Activated naive CD8-positive, alpha-beta T cell treated with anti-CD3 and anti-CD28 coated beads, Interleukin-2, amount 50 U/mL, for 24 hours (primary cell): ENCODE measurements at regions not wholly inside any gene's neighbourhood (a gene's known extent, or its start where the extent isn't known, plus 50 kb on each side); places are given as distances from the start of the nearest gene placed in this dataset.

Experiments
- ATAC-seq: fragments of 150-1000 bp; cut with Tn5 transposase; one replicate; pipeline ENCODE4 v1.10.0; 2021
- DNase-seq: peaks from one replicate; pipeline ENCODE4 v3.0.0; 2021
- H3K27ac Mint-ChIP-seq: one replicate; pipeline ENCODE4 v1.8.0; 2021; ENCODE audit warnings: mild to moderate bottlenecking, mixed read lengths
- H3K27me3 Mint-ChIP-seq: one replicate; pipeline ENCODE4 v1.8.0; 2021; ENCODE audit warnings: mixed read lengths
- H3K36me3 Mint-ChIP-seq: one replicate; pipeline ENCODE4 v1.8.0; 2021; ENCODE audit warnings: low read depth, mixed read lengths
- H3K4me1 Mint-ChIP-seq: one replicate; pipeline ENCODE4 v1.8.0; 2021; ENCODE audit warnings: mixed read lengths
- H3K4me3 Mint-ChIP-seq: one replicate; pipeline ENCODE4 v1.8.0; 2021; ENCODE audit warnings: mild to moderate bottlenecking, moderate library complexity, mixed read lengths
- H3K9me3 Mint-ChIP-seq: one replicate; pipeline ENCODE4 v1.8.0; 2021; ENCODE audit warnings: mixed read lengths

DNA sequence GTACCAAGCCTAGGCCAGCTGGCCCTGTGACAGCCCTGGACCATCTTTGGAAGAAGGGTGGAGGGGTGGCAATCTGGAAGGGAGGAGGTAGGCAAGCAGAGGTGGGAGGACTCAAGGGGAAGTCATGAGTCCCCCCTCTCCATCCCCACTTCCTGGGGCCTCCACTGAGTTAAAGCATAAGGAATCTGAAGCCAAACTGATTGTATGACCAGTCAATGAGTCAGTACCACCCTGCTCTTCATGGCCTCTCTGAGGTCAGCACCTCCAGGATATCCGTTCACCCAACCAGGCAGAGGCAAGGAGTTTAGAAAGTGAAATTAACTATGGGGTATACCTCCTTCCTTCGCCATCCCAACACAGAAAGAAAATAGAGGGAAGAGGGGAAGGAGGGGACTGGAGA, 272.7 kb downstream of the SOX9 start:
- ATAC-seq = no peak

DNA sequence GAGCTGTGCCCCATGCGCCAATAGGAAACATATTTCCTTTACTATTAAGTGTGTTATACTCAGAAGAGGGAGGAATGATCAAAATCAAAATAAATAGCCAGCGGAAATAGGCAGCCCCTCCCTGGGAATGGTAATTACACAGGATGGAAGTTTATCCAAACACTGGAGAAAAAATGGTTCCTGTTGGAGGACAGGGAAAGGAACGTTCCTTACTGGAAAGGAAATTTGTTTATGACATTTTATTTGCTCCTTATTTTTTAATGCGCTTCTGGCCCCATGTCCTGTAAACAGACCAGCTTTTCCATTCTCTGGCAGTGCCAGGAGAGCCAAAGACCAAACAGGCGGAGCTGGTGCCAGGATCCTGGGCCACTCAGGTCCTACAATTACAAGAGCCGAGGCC, 273.7 kb downstream of the SOX9 start:
- Mint-ChIP-seq H3K36me3 (no peaks in the 10 kb centered on the region), H3K4me1 (no peaks in the 10 kb centered on the region), H3K27me3 (peaks cover 1% of the 10 kb centered on the region), H3K9me3 (peaks cover 3% of the 10 kb centered on the region), H3K27ac (no peak overlapping the region), H3K4me3 (no peak overlapping the region)
- DNase-seq (no peak), ATAC-seq (no peak)

More for the DNA sequence above, 272.7 kb downstream of the SOX9 start:
- peaks cover 1% of the 10 kb centered on the region for H3K27me3 Mint-ChIP-seq
- DNase-seq = no peak
- H3K4me3 Mint-ChIP-seq = no peak overlapping the region
- H3K4me1 Mint-ChIP-seq = no peaks in the 10 kb centered on the region
- H3K27ac Mint-ChIP-seq = no peak overlapping the region
- no peaks in the 10 kb centered on the region for H3K36me3 Mint-ChIP-seq
- H3K9me3 Mint-ChIP-seq = peaks cover 3% of the 10 kb centered on the region

GRCh38 chr17:72396121-72396520, 275.3 kb downstream of the SOX9 start:
- no peak for ATAC-seq
- no peaks in the 10 kb centered on the region for H3K4me1 Mint-ChIP-seq
- no peaks in the 10 kb centered on the region for H3K36me3 Mint-ChIP-seq
- DNase-seq = no peak
- peaks cover 1% of the 10 kb centered on the region for H3K27me3 Mint-ChIP-seq
- peaks cover 3% of the 10 kb centered on the region for H3K9me3 Mint-ChIP-seq
- H3K4me3 Mint-ChIP-seq = no peak overlapping the region
- no peak overlapping the region for H3K27ac Mint-ChIP-seq

DNA sequence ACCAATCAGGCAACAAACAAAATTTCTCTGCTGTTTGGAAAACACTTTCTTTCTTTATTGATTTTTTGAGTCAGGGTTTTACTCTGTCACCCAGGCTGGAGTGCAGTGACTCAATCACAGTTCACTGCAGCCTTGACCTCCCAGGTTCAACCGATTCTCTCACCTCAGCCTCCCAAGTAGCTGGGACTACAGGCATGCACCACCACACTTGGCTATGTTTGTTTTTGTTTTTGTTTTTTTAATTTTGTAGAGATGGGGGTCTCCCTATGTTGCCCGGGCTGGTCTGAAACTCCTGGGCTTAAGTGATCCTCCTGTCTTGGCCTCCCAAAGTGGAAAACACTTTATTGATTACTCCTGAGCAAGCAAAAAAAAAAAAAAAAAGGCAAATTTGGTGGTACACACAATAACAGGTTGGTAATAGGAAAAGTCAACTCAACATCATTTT, 276.4 kb downstream of the SOX9 start:
- Mint-ChIP-seq H3K27ac (no peak overlapping the region), H3K27me3 (peaks cover 1% of the 10 kb centered on the region)

DNA sequence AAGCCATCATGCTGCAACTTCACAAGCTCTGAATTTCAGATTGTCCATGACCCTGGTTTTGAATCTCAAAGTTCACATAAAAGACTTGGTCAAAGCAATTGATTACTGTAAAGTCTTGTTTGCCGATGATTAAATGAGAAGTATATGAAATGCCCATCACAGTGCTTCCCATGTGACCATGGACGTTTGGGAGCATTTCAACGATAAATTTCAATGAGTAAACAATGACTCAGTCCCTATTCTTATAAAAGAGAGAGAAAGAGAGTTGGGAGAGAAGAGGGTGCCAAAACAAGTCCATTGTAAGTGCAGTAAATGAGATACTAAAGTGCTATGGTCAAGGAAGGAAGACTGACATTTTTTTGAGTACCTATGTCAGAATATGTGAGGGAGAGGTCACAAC, 276.9 kb downstream of the SOX9 start:
- Mint-ChIP-seq H3K36me3 (no peaks in the 10 kb centered on the region), H3K9me3 (peaks cover 3% of the 10 kb centered on the region), H3K27ac (no peak overlapping the region), H3K4me3 (no peak overlapping the region), H3K4me1 (no peaks in the 10 kb centered on the region), H3K27me3 (peaks cover 1% of the 10 kb centered on the region)
- DNase-seq (no peak), ATAC-seq (no peak)

More for the DNA sequence above, 276.4 kb downstream of the SOX9 start:
- H3K4me3 Mint-ChIP-seq = no peak overlapping the region
- DNase-seq (no peak), ATAC-seq (no peak)
- H3K4me1 Mint-ChIP-seq = no peaks in the 10 kb centered on the region
- peaks cover 3% of the 10 kb centered on the region for H3K9me3 Mint-ChIP-seq
- no peaks in the 10 kb centered on the region for H3K36me3 Mint-ChIP-seq

- no peaks in the 10 kb centered on the region for H3K36me3 Mint-ChIP-seq
- ATAC-seq = no peak
- peaks cover 1% of the 10 kb centered on the region for H3K27me3 Mint-ChIP-seq
- no peaks in the 10 kb centered on the region for H3K4me1 Mint-ChIP-seq
- H3K27ac Mint-ChIP-seq = no peak overlapping the region
- no peak for DNase-seq
- no peak overlapping the region for H3K4me3 Mint-ChIP-seq
- peaks cover 3% of the 10 kb centered on the region for H3K9me3 Mint-ChIP-seq
These were observed 278.3 kb downstream of the SOX9 start for GRCh38 chr17:72399023-72399607.

DNA sequence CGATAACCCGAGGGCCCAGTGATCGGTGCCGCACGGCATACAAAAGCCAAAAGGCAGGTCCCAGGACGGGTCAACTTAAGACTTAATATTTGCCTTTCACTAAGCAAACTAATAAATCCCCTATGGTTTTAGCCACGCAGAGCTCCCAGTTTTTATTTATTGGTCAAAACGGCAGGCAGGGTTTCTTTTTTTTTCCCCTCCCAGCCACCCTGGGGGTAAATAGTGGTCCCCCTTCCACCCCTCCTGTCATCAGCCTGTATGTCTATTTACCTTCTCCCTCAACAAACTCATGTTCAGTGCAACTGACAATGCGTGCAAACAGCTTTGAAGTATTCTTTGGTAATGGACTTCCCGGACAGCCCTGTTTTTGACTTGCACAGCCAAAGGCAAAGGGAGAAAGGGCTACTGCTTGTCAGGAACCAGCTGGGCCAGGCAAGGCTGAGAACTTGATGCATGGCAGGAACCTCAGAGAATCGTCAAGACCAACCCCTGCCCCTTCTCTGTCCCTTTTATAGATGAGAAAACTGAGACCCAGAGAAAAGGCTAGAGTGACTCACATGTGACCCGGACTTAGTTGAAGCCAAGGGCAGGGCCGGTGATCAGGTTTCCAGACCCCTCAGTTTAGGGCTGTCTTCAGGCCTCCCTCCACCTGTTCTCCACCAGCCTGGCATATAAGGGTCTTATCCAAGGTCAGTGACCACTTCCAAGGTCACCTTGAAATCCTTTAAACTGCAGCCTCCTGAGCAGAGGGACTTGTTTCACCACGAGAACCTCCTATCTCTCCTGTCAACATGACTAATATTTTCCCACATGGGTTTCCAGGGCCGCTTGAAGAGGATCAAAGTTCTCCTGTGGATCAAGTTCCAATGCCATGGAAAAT, 279.0 kb downstream of the SOX9 start:
- no peak for DNase-seq
- H3K36me3 Mint-ChIP-seq = no peaks in the 10 kb centered on the region
- no peak overlapping the region for H3K27ac Mint-ChIP-seq
- ATAC-seq = no peak
- H3K9me3 Mint-ChIP-seq = peaks cover 3% of the 10 kb centered on the region
- H3K27me3 Mint-ChIP-seq = peaks cover 1% of the 10 kb centered on the region
- H3K4me3 Mint-ChIP-seq = no peak overlapping the region
- H3K4me1 Mint-ChIP-seq = no peaks in the 10 kb centered on the region

GRCh38 chr17:72400488-72400827, 279.6 kb downstream of the SOX9 start:
- H3K9me3 Mint-ChIP-seq = peaks cover 3% of the 10 kb centered on the region
- no peak for ATAC-seq
- no peak overlapping the region for H3K4me3 Mint-ChIP-seq
- H3K4me1 Mint-ChIP-seq = no peaks in the 10 kb centered on the region
- no peak for DNase-seq
- no peak overlapping the region for H3K27ac Mint-ChIP-seq
- peaks cover 1% of the 10 kb centered on the region for H3K27me3 Mint-ChIP-seq
- no peaks in the 10 kb centered on the region for H3K36me3 Mint-ChIP-seq

GRCh38 chr17:72400863-72401262, 280.0 kb downstream of the SOX9 start:
- Mint-ChIP-seq H3K36me3 (no peaks in the 10 kb centered on the region), H3K9me3 (peaks cover 3% of the 10 kb centered on the region), H3K4me3 (no peak overlapping the region), H3K4me1 (no peaks in the 10 kb centered on the region), H3K27me3 (peaks cover 1% of the 10 kb centered on the region), H3K27ac (no peak overlapping the region)
- ATAC-seq = no peak
- DNase-seq = no peak

- Mint-ChIP-seq H3K27me3 (peaks cover 1% of the 10 kb centered on the region), H3K9me3 (peaks cover 6% of the 10 kb centered on the region), H3K27ac (no peak overlapping the region), H3K4me1 (no peaks in the 10 kb centered on the region), H3K4me3 (no peak overlapping the region), H3K36me3 (no peaks in the 10 kb centered on the region)
- no peak for DNase-seq
- ATAC-seq = no peak
These were observed 281.3 kb downstream of the SOX9 start for GRCh38 chr17:72401883-72402726.

GRCh38 chr17:72402727-72403210, 281.9 kb downstream of the SOX9 start:
- Mint-ChIP-seq H3K36me3 (no peaks in the 10 kb centered on the region), H3K27me3 (peaks cover 1% of the 10 kb centered on the region), H3K9me3 (peaks cover 6% of the 10 kb centered on the region), H3K27ac (no peak overlapping the region), H3K4me1 (no peaks in the 10 kb centered on the region), H3K4me3 (no peak overlapping the region)
- DNase-seq = no peak
- ATAC-seq = no peak

GRCh38 chr17:72403713-72404209, 282.9 kb downstream of the SOX9 start:
- H3K36me3 Mint-ChIP-seq = no peaks in the 10 kb centered on the region
- no peaks in the 10 kb centered on the region for H3K4me1 Mint-ChIP-seq
- H3K4me3 Mint-ChIP-seq = no peak overlapping the region
- ATAC-seq (no peak), DNase-seq (no peak)
- no peaks in the 10 kb centered on the region for H3K27me3 Mint-ChIP-seq
- peaks cover 7% of the 10 kb centered on the region for H3K9me3 Mint-ChIP-seq
- no peak overlapping the region for H3K27ac Mint-ChIP-seq

GRCh38 chr17:72404872-72405271, 284.1 kb downstream of the SOX9 start:
- Mint-ChIP-seq H3K4me1 (no peaks in the 10 kb centered on the region), H3K4me3 (no peak overlapping the region), H3K27ac (no peak overlapping the region), H3K36me3 (no peaks in the 10 kb centered on the region), H3K9me3 (peaks cover 7% of the 10 kb centered on the region), H3K27me3 (no peaks in the 10 kb centered on the region)
- DNase-seq (no peak), ATAC-seq (no peak)

DNA sequence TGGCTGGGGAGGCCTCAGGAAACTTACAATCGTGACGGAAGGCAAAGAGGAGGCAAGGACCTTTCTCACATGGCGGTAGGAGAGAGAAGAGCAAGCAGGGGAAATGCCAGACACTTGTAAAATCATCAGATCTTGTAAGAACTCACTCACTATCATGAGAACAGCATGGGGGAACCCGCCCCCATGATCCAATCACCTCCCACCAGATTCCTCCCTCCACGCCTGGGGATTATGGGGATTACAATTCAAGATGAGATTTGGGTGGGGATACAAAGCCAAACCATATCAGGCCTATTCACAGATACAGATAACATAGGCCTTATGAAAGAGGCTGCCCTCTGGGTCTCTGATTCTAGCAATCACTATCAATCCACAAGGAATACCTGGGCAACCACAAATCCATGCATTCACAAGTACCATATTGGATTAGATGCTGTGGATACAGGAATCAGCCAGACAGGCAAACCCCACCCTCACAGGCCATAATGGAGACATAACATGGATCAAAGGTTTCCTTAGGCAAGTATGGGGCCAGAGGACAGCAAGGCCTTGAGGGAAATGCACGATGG, 284.9 kb downstream of the SOX9 start:
- Mint-ChIP-seq H3K4me1 (no peaks in the 10 kb centered on the region), H3K27ac (no peak overlapping the region)
- no peak for ATAC-seq

More for the DNA sequence above, 284.9 kb downstream of the SOX9 start:
- DNase-seq = no peak
- Mint-ChIP-seq H3K9me3 (peaks cover 7% of the 10 kb centered on the region), H3K36me3 (no peaks in the 10 kb centered on the region), H3K4me3 (no peak overlapping the region), H3K27me3 (no peaks in the 10 kb centered on the region)
